Thyroid gland (tissue), 4 donors: ENCODE measurements at regions not wholly inside any gene's neighbourhood (a gene's known extent, or its start where the extent isn't known, plus 50 kb on each side); places are given as distances from the start of the nearest gene placed in this dataset.

Experiments used
- CTCF ChIP-seq, 6 experiments: fragments of 200-600 bp in 3 of 6; fragments of 450-650 bp in 3 of 6; sonication (generic) in 3 of 6; IDR thresholded peaks; one replicate each; pipeline ENCODE4 v1.5.1; 2016 to 2019; ENCODE audit warnings: antibody characterized with exemption in 6 of 6, mild to moderate bottlenecking in 2 of 6, inconsistent platforms in 1 of 6, moderate library complexity in 1 of 6
- POLR2A ChIP-seq, 2 donors: fragments of 450-650 bp; IDR thresholded peaks; one replicate each; pipeline ENCODE4 v1.6.1; 2017; ENCODE audit warnings: antibody characterized with exemption in 2 of 2, mild to moderate bottlenecking in 2 of 2, moderate library complexity in 1 of 2

GRCh38 chr6:6730831-6731230 is 142.3 kb downstream of the LY86 start:
- no peak for TF ChIP-seq CTCF (IDR thresholded peaks at IDR 0.05)
- no peak for TF ChIP-seq POLR2A (IDR thresholded peaks at IDR 0.05)
